IMR-90 (cell line): ENCODE measurements at regions not wholly inside any gene's neighbourhood (a gene's known extent, or its start where the extent isn't known, plus 50 kb on each side); places are given as distances from the start of the nearest gene placed in this dataset.

Source experiments
- ATAC-seq: fragments of 200-7000 bp; cut with Tn5 transposase; 2 replicates; pipeline ENCODE4 v1.9.1; 2020; ENCODE audit warnings: low read depth, mild to moderate bottlenecking, moderate library complexity
- BruUV-seq: library from RNA; stranded (reverse); fragments of 400-500 nt; replicated peaks from 2 replicates; lab custom pipeline; 2021; lab: Mats Ljungman, UMichigan
- CTCF ChIA-PET: fragments of 300-600 bp; formaldehyde crosslinking; extraction: SDS; loops from one replicate; lab custom pipeline; 2021; ENCODE audit warnings: antibody characterized with exemption; lab: Yijun Ruan, JAX
- POLR2A ChIA-PET: fragments of 300-600 bp; sonication (Branson Sonifier 250); formaldehyde crosslinking; loops from one replicate; lab custom pipeline; 2022; ENCODE audit warnings: antibody characterized with exemption; ENCODE audit not compliant: unreplicated experiment; lab: Charles Lee
- DNase-seq: peaks from one replicate; pipeline ENCODE4 v3.0.0; 2013
- H2AFZ ChIP-seq: replicated peaks from 2 replicates; pipeline ENCODE3; 2013; ENCODE audit warnings: low read length, mild to moderate bottlenecking; ENCODE audit not compliant: poor library complexity
- H2AK5ac ChIP-seq: 2 replicates; pipeline ENCODE4 v1.6.1; 2013; ENCODE audit warnings: low read depth, low read length, inconsistent platforms
- H2AK9ac ChIP-seq: replicated peaks from 2 replicates; pipeline ENCODE3; 2013; ENCODE audit warnings: mild to moderate bottlenecking, low read depth, low read length, moderate library complexity; ENCODE audit not compliant: poor library complexity
- H2BK120ac ChIP-seq: 2 replicates; pipeline ENCODE4 v1.6.1; 2013; ENCODE audit warnings: low read depth, low read length, inconsistent platforms
- H2BK15ac ChIP-seq: 3 replicates; pipeline ENCODE4 v1.6.1; 2013; ENCODE audit warnings: low read depth, low read length, inconsistent platforms
- H2BK20ac ChIP-seq: 2 replicates; pipeline ENCODE4 v1.6.1; 2013; ENCODE audit warnings: low read depth, mild to moderate bottlenecking, inconsistent platforms, low read length, moderate library complexity
- H2BK5ac ChIP-seq: 2 replicates; pipeline ENCODE4 v1.6.1; 2013; ENCODE audit warnings: mild to moderate bottlenecking, low read depth, low read length, inconsistent platforms; ENCODE audit not compliant: poor library complexity, severe bottlenecking
- H3K14ac ChIP-seq: replicated peaks from 2 replicates; pipeline ENCODE4 v1.6.1; 2013; ENCODE audit warnings: low read depth, low read length, inconsistent platforms
- H3K18ac ChIP-seq: 2 replicates; pipeline ENCODE4 v1.6.1; 2013; ENCODE audit warnings: low read depth, low read length, control low read depth
- H3K23ac ChIP-seq: 2 replicates; pipeline ENCODE4 v1.6.1; 2013; ENCODE audit warnings: low read depth, low read length, inconsistent platforms
- H3K27ac ChIP-seq: 2 replicates; pipeline ENCODE4 v1.5.1; 2013; ENCODE audit warnings: mild to moderate bottlenecking, control low read depth, low read length; ENCODE audit not compliant: insufficient read depth
- H3K27me3 ChIP-seq: 2 replicates; pipeline ENCODE4 v1.6.1; 2013; ENCODE audit warnings: low read length; ENCODE audit not compliant: control insufficient read depth, insufficient read depth
- H3K36me3 ChIP-seq: 2 replicates; pipeline ENCODE4 v1.6.1; 2013; ENCODE audit warnings: low read length, mixed read lengths; ENCODE audit not compliant: control insufficient read depth, insufficient read depth
- H3K4ac ChIP-seq: 2 replicates; pipeline ENCODE4 v1.6.1; 2013; ENCODE audit warnings: low read depth, low read length, inconsistent platforms
- H3K4me1 ChIP-seq: 2 replicates; pipeline ENCODE4 v1.6.1; 2013; ENCODE audit warnings: low read length, mixed read lengths; ENCODE audit not compliant: control insufficient read depth, insufficient read depth
- H3K4me2 ChIP-seq: 2 replicates; pipeline ENCODE4 v1.6.1; 2013; ENCODE audit warnings: low read depth, mild to moderate bottlenecking, control low read depth, low read length, moderate library complexity
- H3K4me3 ChIP-seq: 2 replicates; pipeline ENCODE4 v1.5.1; 2013; ENCODE audit warnings: low read depth, mild to moderate bottlenecking, control low read depth, low read length, moderate library complexity; ENCODE audit not compliant: insufficient read depth
- H3K56ac ChIP-seq: 2 replicates; pipeline ENCODE4 v1.6.1; 2013; ENCODE audit warnings: low read length, inconsistent platforms; ENCODE audit not compliant: insufficient read depth; ENCODE audit errors: extremely low read depth
- H3K79me1 ChIP-seq, 2 experiments: 2 replicates each; pipeline ENCODE4 v1.6.1; 2013; ENCODE audit warnings: low read length in 2 of 2, inconsistent platforms in 1 of 2, low read depth in 1 of 2
- H3K9ac ChIP-seq: 2 replicates; pipeline ENCODE4 v1.6.1; 2013; ENCODE audit warnings: low read depth, low read length, control low read depth
- H3K9me1 ChIP-seq: 2 replicates; pipeline ENCODE4 v1.6.1; 2013; ENCODE audit warnings: low read length, inconsistent platforms; ENCODE audit not compliant: insufficient read depth
- H3K9me3 ChIP-seq: 2 replicates; pipeline ENCODE4 v1.6.1; 2013; ENCODE audit warnings: low read length; ENCODE audit not compliant: control insufficient read depth, insufficient read depth
- H4K20me1 ChIP-seq: 2 replicates; pipeline ENCODE4 v1.6.1; 2013; ENCODE audit warnings: low read length, inconsistent platforms; ENCODE audit not compliant: insufficient read depth
- H4K5ac ChIP-seq: 2 replicates; pipeline ENCODE4 v1.6.1; 2013; ENCODE audit warnings: mild to moderate bottlenecking, low read depth, low read length, control low read depth
- H4K8ac ChIP-seq, 2 experiments: 2 replicates each; pipeline ENCODE4 v1.6.1; 2013; ENCODE audit warnings: low read depth in 2 of 2, low read length in 2 of 2, control low read depth in 1 of 2, inconsistent platforms in 1 of 2
- H4K91ac ChIP-seq: 2 replicates; pipeline ENCODE4 v1.6.1; 2013; ENCODE audit warnings: low read depth, low read length, inconsistent platforms; ENCODE audit not compliant: insufficient read depth
- CEBPB ChIP-seq: IDR thresholded peaks from 2 replicates; pipeline ENCODE4 v1.6.1; 2012; ENCODE audit warnings: low read depth, low read length, improper control_type of control experiment
- CHD1 ChIP-seq: IDR thresholded peaks from 2 replicates; pipeline ENCODE4 v1.6.1; 2012; ENCODE audit warnings: low read depth, low read length, improper control_type of control experiment
- MAFK ChIP-seq: IDR thresholded peaks from 2 replicates; pipeline ENCODE4 v1.6.1; 2012; ENCODE audit warnings: low read depth, low read length, improper control_type of control experiment
- MXI1 ChIP-seq: IDR thresholded peaks from 2 replicates; pipeline ENCODE4 v1.6.1; 2012; ENCODE audit warnings: low read depth, mild to moderate bottlenecking, low read length, moderate library complexity, borderline replicate concordance
- NFE2L2 ChIP-seq: fragments of 150-350 bp; IDR thresholded peaks from 2 replicates; pipeline ENCODE4 v1.6.1; 2016; ENCODE audit warnings: low read depth, mild to moderate bottlenecking, low read length
- POLR2A ChIP-seq: IDR thresholded peaks from 2 replicates; pipeline ENCODE4 v1.6.1; 2012; ENCODE audit warnings: mild to moderate bottlenecking, low read depth, low read length
- RCOR1 ChIP-seq: IDR thresholded peaks from 2 replicates; pipeline ENCODE4 v1.6.1; 2012; ENCODE audit warnings: mild to moderate bottlenecking, low read length, improper control_type of control experiment; ENCODE audit not compliant: insufficient replicate concordance
- RFX5 ChIP-seq: IDR thresholded peaks from 2 replicates; pipeline ENCODE4 v1.8.0; 2012; ENCODE audit warnings: low read depth, mild to moderate bottlenecking, low read length, moderate library complexity
- WGBS, 2 experiments: methylation state at CpG; one replicate each; pipeline versions ENCODE4 v1.1.5 to v1.1.7; 2013; ENCODE audit warnings: missing lambda C conversion rate in 2 of 2; ENCODE audit not compliant: insufficient read length in 1 of 2; ENCODE audit errors: extremely low coverage in 2 of 2; 5-methylcytosine and 5-hydroxymethylcytosine counted together
- dilution Hi-C: fragments of 300-500 bp; cut with HindIII; formaldehyde crosslinking; loops from one replicate; pipeline ENCODE4 v1.14.3; 2018; ENCODE audit warnings: low sequenced_read_pairs; ENCODE audit not compliant: unreplicated experiment
- in situ Hi-C: fragments of 300-500 bp; cut with MboI; formaldehyde crosslinking; loops from 3 replicates; pipeline ENCODE4 v1.14.3; 2019; ENCODE audit warnings: low sequenced_read_pairs, inconsistent platforms, mixed read lengths
- intact Hi-C: fragments of 100-400 bp; cut with micrococcal nuclease; formaldehyde crosslinking; loops from 2 replicates; pipeline ENCODE4 v1.10.0; 2022
- TF ChIP-seq, protein P1 (sequence below): fragments of 150-350 bp; IDR thresholded peaks from 2 replicates; pipeline ENCODE4 v1.6.1; 2016; ENCODE audit warnings: low read depth, mild to moderate bottlenecking, low read length, moderate library complexity, borderline replicate concordance
- TF ChIP-seq, protein P2 (sequence below): conservative IDR thresholded peaks from 2 replicates; pipeline ENCODE4 v1.5.1; 2012; ENCODE audit warnings: mild to moderate bottlenecking, low read depth, low read length, improper control_type of control experiment

DNA sequence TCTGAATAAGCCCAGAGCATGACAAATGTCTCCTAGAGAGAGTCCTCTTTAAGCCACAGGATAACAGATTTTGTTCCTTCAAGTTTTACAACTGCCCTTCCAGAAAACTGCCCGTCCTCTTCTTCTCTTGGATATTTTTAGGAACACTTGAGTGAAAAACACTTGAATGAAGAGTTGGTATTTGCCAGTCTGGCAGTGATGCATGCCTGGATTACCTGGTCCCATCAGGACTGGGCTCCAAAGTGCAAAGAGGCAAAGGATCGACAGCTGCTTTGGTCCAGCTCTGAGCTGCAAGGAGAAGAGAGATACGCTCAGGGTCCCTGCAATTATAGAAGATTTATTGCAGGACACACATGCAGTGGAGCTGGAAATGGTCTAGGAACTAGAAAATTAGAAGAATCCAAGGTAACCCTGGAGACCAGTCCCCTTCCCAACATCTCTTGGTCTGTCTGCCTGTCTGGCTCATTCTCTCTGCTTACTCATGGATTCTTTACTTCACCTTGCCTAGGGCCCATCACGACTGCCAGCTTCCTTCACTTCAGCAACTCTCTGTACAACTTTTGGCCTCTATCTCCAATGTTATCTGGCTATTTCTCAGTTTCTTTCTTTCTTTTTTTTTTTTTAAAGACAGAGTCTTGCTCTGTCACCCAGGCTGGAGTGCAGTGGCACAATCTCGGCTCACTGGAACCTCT is 112.1 kb upstream of the SIX2 start:
- in situ Hi-C loops (no loop called here), intact Hi-C loops (loop anchor here (10.0 kb wide), 1 partner anchor 213 kb away; no protein-coding TSS in a partner anchor), dilution Hi-C loops (no loop called here)
- Histone ChIP-seq H4K8ac (no peak overlapping the region), H3K27ac (no peak overlapping the region), H3K23ac (no peak overlapping the region), H2BK15ac (no peak overlapping the region), H2BK5ac (no peak overlapping the region), H3K14ac (no peak overlapping the region), H3K56ac (no peak overlapping the region), H2BK20ac (no peak overlapping the region), H2BK120ac (no peak overlapping the region), H3K36me3 (no peaks in the 10 kb centered on the region), H3K4ac (0 out of 2 replicates have a peak overlapping the region, but pooled peaks have one; percentile 17), H3K9me3 (no peaks in the 10 kb centered on the region), H2AK9ac (no peak overlapping the region), H4K91ac (0 out of 2 replicates have a peak overlapping the region, but pooled peaks have one; percentile 6), H3K4me1 (peaks cover 9% of the 10 kb centered on the region), H2AK5ac (no peak overlapping the region), H4K5ac (no peak overlapping the region), H3K18ac (no peak overlapping the region), H3K9ac (no peak overlapping the region), H3K4me3 (no peak overlapping the region), H2AFZ (no peak overlapping the region), H3K9me1 (peaks cover 3% of the 10 kb centered on the region; the same call in 1 of the 2 replicates), H3K27me3 (peaks cover 14% of the 10 kb centered on the region), H3K79me1 (no peaks in the 10 kb centered on the region), H4K20me1 (peaks cover 4% of the 10 kb centered on the region; the same call in 1 of the 2 replicates), H3K4me2 (no peak overlapping the region)
- DNase-seq (no peak), ATAC-seq (no peak)
- no TSS peak for BruUV-seq
- 88% methylated on average over 2 of the region's 5 CpGs; no CpG with 5 or more reads in 1 of the 2 experiments for WGBS, 2 experiments
- ChIA-PET POLR2A (no interaction called here), CTCF (no interaction called here)
- TF ChIP-seq, protein P1, sequence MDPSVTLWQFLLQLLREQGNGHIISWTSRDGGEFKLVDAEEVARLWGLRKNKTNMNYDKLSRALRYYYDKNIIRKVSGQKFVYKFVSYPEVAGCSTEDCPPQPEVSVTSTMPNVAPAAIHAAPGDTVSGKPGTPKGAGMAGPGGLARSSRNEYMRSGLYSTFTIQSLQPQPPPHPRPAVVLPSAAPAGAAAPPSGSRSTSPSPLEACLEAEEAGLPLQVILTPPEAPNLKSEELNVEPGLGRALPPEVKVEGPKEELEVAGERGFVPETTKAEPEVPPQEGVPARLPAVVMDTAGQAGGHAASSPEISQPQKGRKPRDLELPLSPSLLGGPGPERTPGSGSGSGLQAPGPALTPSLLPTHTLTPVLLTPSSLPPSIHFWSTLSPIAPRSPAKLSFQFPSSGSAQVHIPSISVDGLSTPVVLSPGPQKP, result no peak
- no peak for TF ChIP-seq CEBPB
- no peak for TF ChIP-seq RCOR1
- no peak for TF ChIP-seq POLR2A
- TF ChIP-seq CHD1, result no peak
- TF ChIP-seq MAFK, result no peak
- TF ChIP-seq MXI1, result no peak
- no peak for TF ChIP-seq NFE2L2
- TF ChIP-seq, protein P2, sequence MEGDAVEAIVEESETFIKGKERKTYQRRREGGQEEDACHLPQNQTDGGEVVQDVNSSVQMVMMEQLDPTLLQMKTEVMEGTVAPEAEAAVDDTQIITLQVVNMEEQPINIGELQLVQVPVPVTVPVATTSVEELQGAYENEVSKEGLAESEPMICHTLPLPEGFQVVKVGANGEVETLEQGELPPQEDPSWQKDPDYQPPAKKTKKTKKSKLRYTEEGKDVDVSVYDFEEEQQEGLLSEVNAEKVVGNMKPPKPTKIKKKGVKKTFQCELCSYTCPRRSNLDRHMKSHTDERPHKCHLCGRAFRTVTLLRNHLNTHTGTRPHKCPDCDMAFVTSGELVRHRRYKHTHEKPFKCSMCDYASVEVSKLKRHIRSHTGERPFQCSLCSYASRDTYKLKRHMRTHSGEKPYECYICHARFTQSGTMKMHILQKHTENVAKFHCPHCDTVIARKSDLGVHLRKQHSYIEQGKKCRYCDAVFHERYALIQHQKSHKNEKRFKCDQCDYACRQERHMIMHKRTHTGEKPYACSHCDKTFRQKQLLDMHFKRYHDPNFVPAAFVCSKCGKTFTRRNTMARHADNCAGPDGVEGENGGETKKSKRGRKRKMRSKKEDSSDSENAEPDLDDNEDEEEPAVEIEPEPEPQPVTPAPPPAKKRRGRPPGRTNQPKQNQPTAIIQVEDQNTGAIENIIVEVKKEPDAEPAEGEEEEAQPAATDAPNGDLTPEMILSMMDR, result no peak
- TF ChIP-seq RFX5, result no peak
